Pons (tissue), 1 donor: ENCODE measurements at regions not wholly inside any gene's neighbourhood (a gene's known extent, or its start where the extent isn't known, plus 50 kb on each side); places are given as distances from the start of the nearest gene placed in this dataset.
"Not testable (repeated sequence)": the region's sequence is repeated elsewhere in the genome, so short reads cannot be mapped to it uniquely, and the experiment has no call there.

ENCODE experiments used
- DNase-seq: peaks from one replicate; pipeline ENCODE4 v3.0.0-alpha.2; 2016; ENCODE audit warnings: low spot score

GRCh38 chrX:3184176-3184930, 143.1 kb downstream of the ARSF start:
- peak; percentile 1 for DNase-seq

GRCh38 chrX:3181846-3182245, 140.6 kb downstream of the ARSF start:
- no peak for DNase-seq

- DNase-seq, result no peak
Observed at GRCh38 chrX:3178329-3178728, 137.1 kb downstream of the ARSF start.

GRCh38 chrX:3177851-3178250, 136.6 kb downstream of the ARSF start:
- no peak for DNase-seq

- no peak for DNase-seq
Observed at GRCh38 chrX:3176439-3176820, 135.2 kb downstream of the ARSF start.

- DNase-seq, result no peak
Observed at GRCh38 chrX:3175659-3176438, 134.6 kb downstream of the ARSF start.

- DNase-seq, result not testable (repeated sequence)
Observed at GRCh38 chrX:3172156-3172555, 130.9 kb downstream of the ARSF start.

- DNase-seq, result no peak
Observed at GRCh38 chrX:3169421-3169820, 128.2 kb downstream of the ARSF start.

- DNase-seq, result no peak
Observed at GRCh38 chrX:3167771-3168170, 126.5 kb downstream of the ARSF start.

- DNase-seq, result no peak
Observed at GRCh38 chrX:3166670-3167455, 125.6 kb downstream of the ARSF start.

GRCh38 chrX:3165808-3166207, 124.5 kb downstream of the ARSF start:
- DNase-seq, result no peak
